Fibroblast of the conjunctiva (primary cell): ENCODE measurements at regions not wholly inside any gene's neighbourhood (a gene's known extent, or its start where the extent isn't known, plus 50 kb on each side); places are given as distances from the start of the nearest gene placed in this dataset.

Source experiments
- DNase-seq: peaks from one replicate; pipeline ENCODE4 v3.0.0-alpha.2; 2010; ENCODE audit warnings: low read depth

DNA sequence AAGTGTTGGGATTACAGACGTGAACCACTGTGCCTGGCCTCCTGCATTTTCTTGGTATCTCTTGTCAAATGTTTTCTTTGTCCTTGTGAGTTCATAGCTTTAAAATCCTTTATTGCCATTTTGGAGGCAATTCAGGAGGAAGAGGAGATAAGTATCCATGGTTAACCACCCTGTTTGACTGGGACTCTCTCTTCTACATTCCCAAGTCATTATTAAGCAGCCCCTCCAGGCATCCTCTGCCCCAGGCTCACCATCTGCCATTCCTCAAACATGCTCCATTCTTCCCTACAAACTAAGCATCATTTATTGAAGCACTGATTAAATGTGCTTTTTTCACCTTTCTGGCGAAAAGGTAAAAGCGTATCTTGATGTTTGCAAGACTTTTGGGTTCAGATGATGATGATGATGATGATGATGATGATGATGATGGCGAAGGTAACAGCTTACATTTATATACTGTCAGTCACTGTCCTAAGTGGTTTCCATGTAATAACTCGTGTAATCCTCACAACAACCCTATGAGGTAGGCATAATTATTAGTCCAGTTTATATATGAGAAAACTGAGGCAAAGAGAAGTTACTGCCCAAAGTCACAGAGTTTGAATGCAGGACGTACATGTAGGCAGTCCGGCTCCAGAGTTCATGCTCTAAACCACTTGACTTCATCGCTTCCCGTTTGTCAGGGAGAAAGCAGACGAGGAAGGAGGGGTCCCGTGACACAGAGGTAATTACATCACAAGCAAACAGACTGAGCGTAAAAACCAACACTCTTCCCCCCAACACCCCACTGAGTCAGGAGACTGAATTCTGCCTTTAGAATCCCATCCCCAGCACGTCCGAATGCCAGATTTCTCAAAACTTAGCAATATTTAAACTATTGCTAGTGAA is 69.7 kb upstream of the ACKR3 start:
- DNase-seq = no peak

DNA sequence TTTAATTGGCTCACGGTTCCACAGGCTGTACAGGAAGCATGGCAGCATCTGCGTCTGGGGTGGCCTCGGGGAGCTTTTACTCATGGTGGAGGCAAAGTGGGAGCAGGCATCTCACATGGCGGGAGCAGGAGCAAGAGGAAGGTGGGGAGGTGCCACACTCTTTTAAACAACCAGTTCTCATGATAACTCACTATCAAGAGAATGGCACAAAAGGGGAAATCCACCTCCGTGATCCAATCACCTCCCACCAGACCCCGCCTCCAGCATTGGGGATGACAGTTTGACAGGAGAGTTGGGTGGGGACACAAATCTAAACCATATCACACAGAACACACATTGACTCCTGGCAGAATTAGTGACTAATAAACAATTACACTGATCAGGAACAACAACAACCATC is 68.6 kb upstream of the ACKR3 start:
- no peak for DNase-seq

DNA sequence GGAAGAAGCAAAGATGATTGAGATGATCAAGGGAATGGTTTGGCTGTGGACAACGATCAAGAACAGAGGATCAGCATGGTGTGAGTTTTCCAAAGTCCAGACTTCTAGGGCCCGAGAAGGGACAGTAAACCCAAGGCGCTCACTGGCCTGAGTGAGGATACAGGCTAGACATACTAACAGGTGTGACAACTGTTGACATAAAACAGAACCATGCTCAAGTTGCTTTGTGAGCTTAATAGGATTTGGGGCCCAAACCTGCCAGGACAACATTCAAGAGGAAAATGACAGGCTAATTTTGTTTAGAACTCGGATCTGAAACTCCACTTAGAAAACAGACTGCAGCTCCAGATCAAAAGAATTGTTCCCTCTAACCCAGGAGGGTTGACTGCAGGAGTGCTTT is 68.1 kb upstream of the ACKR3 start:
- no peak for DNase-seq

DNA sequence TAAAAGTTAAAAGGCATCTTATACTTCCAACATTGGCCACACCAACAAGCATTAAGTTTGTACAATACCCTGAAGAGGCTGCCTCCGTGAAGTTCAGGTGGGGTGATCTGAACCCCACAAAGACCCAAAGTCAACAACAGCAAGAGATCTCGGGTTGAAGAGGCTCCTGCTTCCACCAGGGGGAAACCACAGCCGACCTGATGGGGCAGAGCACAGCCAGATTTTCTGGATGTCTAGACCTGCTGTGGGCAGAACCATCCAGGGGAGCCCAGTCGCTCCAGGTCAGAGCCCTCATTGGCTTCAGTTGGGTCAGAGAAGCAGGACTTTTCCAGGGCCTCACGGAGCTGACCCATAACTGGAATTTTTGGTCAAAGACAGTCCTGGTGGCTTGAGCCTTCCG is 66.5 kb upstream of the ACKR3 start:
- DNase-seq = no peak

DNA sequence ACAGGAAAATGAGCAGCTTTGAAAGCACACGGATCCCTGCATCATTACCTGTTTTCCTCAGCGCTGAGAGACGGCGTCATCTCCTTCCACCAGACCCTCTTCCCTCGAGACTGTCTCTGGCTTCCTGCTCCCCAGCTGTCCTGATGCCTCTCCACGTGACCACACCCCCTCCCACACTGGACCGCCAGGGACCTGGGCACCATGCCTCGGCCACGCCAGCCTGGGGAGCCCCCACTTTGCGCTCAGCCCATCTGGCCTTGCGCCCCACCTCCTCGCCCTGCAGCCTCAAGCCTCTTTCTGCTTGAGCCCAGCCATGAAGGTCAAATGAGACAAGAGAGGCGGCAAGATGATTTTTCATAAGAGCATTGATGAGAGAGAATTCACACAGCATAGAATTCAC is 66.0 kb upstream of the ACKR3 start:
- DNase-seq = no peak

DNA sequence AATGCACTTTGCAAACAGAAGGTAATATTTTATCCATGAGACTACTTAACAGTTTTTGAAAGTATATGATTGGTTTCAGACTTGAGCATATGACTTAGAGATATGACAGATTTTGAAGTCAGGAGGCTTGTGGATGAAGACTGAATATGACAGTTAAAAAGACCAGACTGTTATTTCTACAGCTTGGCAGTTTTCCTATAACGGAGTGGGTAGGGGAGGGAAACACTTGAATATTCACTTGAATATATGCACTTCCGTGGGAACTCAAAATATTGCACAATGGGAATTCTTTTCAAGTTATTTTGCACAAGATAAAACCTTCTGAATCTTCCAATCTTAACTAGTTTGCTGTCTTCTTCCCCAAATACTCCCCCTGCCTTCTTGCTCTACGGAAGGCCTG is 64.6 kb upstream of the ACKR3 start:
- no peak for DNase-seq

DNA sequence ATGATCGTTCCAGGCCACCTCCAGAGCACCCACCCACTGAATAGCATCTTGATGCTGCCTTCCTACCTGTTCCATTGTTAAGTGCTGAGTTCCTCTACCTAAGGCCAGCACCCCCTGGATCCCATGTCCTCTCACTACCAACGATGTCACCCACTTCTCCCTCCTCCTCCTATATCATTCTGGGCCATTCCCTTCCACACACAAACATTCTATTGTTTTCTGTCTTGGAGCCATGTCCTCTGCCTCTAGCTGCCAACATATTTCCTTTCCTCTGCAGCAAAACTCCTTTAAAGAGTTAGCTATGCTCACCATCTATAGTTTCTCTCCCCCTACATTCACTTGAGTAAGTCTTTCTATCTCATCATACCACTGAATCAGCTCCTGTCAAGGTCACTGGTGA is 64.0 kb upstream of the ACKR3 start:
- no peak for DNase-seq

DNA sequence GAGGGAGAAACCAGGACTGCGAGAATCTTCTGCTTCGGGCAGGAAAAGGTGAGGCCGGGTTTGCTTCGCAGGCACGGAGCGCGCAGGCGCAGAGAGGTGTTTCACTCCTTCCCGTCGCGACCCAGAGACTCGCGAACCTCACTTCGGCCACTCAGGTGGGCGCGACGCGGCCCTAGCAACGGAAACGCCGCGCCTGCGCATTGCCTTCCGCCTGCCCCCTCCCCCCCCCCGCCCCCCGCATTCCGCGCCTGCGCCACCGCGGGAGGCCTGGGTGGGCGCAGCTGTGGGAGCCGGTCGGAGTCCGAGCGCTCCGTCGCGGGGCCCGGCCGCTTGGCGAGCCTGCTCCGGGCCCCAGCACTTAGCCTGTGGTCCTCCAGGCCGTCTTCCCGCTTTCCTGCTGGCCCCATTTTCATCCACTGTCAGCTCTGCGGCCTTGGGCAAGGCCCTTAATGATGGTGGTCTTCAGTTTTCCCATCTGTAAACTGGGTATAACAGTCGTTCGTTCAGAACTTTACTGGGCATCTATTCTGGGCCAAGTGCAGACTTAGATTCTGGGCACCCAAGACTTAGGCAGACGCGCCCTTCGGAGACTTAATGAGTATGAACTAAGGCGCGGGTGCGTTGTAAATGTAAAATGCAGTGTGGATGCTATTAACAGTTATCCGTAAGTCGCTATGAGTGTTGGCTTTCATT is 62.1 kb upstream of the ACKR3 start:
- DNase-seq = no peak

DNA sequence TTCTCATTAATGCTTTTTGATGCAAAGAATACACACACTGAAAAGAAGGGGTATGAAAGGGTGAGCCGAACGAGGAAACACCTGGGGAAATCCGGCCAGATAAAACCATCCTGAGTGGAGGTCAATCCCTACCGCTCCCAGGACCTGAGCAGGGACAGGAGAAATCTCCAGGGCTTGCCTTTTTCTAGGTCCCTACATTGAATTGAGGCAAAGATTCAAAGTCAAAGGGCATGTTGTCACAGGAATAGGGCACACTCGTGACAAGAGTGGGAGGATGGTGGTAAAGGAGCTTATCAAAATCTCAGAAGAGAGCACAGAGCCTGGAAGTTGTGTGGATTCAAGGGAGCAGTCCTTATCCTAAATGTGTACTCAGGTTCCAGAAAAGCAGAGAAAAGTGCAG is 61.2 kb upstream of the ACKR3 start:
- DNase-seq = no peak

DNA sequence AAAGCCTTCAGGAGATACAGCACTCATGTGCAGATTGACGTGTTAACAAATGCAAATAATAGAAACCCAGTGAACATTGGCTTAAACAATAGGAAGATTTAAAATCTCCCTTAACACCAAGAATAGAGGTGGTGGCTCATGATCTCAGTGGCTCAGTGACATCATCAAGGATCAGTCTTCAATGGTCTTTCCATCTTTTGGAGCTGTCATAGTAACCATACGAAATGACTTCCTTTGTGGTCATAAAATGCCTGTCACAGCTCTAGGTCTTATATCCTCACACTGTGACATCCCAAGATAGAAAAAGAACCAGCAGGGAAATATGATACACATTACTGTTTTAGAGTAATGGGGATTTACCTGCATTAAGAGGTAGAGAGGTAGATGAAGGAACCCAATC is 59.6 kb upstream of the ACKR3 start:
- DNase-seq = no peak

DNA sequence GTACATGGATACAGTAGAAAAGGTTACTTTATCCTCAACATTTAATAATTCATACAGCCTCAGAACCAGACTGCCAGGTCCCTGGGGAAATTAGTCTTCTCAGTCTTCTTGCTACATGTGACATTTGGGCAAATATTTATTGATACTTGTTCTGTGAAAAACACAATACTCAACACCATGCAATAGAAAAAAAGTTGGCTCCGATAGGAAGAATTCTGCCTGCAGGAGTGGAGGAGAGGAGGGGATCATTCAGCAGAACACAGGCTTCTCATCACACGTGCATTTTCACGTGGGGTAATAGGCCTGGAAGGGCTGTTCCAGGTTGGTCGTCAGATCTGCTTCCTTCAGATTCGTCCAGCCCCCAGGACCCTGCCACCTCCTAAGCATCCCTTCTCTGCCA is 58.4 kb upstream of the ACKR3 start:
- no peak for DNase-seq

DNA sequence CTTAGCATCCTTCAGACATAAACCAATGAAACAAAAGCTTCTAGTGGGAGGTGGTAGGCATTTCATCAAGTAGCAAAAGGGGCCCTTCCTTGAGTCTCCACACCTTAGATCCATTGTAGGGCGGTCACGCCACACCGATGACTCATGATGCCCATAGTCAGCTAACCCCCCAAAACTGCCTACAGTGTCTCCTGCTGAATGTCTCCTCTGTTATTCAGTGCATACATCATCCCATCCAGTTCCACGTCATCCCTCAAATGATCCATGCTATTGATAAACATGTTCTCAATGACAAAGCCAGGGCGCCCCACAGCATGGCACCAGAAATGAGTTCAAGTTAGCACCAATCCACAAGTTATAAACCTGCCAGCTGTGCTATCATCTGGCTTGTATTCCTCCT is 57.4 kb upstream of the ACKR3 start:
- no peak for DNase-seq

DNA sequence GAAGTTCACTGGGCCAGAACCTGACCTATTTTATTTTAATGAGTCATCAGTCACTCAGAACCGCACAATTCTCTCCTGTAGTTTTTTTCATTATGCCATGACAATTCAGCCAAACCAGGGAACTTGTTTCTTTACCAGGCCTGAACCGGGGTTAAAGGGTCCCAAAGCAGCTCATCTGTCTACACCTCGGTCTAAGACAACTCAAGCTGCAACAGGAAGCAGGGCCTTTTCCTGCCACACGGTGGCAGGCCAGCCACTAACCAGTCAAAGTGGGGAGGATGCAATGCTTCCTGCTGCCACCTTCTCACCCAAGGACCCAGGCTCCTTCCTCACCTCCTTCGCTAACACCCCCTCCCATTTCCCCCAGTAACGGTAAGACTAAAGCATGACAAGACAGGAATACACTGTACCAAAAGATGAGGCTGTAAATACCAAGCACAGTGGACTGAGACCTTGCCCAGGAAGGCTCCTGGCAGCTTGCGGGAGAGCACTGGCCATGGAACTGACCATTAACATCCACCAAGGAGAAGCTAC is 56.7 kb upstream of the ACKR3 start:
- peak; percentile 17 for DNase-seq

DNA sequence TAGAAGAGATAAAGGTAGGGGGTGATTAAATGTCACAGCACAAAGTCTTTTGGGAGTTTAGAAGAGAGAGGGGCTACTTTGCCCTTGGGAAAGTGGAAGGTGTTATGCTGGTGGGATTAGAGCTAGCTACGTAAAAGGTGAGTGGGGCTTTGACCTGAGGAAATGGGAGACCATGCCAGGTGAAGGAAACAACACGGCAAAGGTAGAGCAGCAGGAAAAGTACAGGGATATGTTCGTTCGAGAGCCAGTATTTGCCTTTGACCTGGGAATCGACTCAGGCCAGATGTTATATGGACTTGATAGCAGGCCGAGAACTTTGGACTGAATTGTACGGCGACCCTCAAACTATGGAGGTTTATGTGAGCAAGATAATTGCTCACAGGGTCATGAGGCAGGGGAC is 55.7 kb upstream of the ACKR3 start:
- no peak for DNase-seq

DNA sequence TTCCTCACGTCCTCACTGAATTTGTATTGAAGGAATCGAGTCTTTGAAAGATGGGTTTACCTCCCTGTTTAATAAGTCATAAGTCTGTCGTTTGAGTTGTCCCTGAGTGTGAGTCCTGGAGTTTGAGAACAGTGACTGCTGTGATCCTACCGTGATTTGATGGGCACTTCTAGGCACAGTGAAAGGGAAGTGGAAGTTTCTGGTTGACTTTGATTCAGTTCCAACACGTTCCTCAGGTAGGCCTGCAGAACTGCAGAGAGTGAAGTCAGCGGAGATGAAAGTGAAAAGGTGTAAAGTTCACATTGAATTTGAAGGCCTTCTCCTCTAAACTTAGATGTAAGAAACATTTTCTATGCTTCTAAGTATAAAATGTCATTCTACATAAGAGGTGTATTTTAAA is 52.9 kb upstream of the ACKR3 start:
- DNase-seq = no peak

DNA sequence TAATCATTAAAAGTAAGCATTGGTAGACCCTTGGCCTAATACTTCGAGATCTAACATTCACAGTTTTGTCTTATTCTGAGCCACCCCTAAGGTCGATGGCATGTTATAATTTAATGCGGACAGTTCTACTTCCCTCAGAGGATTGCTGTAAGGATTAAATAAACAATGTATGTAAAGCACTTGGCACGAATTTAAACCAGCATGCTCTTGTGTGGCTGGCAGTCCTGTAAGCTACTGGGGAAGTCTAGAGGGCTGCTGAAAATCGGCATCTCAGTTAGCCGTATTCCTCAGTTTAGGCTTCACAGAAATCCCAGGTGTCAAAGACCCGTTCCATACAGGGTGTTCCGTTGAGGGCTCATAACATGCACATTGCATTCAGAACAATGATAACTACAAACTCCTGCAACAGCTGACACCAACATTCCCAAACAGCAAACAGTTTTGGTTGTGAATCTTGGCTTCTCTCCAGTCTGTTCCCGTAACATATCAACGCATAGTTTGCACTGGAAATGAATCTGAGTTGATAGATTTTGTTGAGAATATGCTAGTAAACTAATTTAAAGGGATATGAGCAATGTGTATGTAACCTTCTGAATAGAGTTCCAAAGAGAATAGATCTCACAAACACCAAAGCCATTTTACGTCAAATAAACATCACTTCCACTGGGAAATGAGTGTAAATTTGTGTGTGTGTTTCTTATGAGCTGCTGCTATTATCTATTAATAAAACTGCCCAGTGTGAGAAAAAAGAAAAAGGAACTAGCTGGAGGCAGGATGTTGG is 52.2 kb upstream of the ACKR3 start:
- no peak for DNase-seq
